Keratinocyte (primary cell): ENCODE measurements at regions not wholly inside any gene's neighbourhood (a gene's known extent, or its start where the extent isn't known, plus 50 kb on each side); places are given as distances from the start of the nearest gene placed in this dataset.

Experiments
- DNase-seq: peaks from one replicate; pipeline ENCODE4 v3.0.0-alpha.2; 2011; ENCODE audit warnings: low read depth, missing footprints, low spot score
- FAIRE-seq: peaks from 2 replicates; lab custom pipeline; 2011; peaks lifted over from hg19 to GRCh38; lab: Jason Lieb, UNC
- H2AFZ ChIP-seq: 2 replicates; pipeline ENCODE4 v1.6.0; 2012; ENCODE audit warnings: low read length, control low read depth, inconsistent platforms; ENCODE audit not compliant: control insufficient read depth
- H3K27ac ChIP-seq: 2 replicates; pipeline ENCODE4 v1.5.1; 2011; ENCODE audit warnings: low read length; ENCODE audit not compliant: control insufficient read depth, insufficient read depth
- H3K27me3 ChIP-seq: 3 replicates; pipeline ENCODE4 v1.6.0; 2011; ENCODE audit warnings: low read length; ENCODE audit not compliant: control insufficient read depth, insufficient read depth; ENCODE audit errors: extremely low read depth
- H3K36me3 ChIP-seq, 2 experiments: 2 replicates in 1 of 2; 3 replicates in 1 of 2; pipeline ENCODE4 v1.5.1; 2011; ENCODE audit warnings: low read length in 2 of 2, mild to moderate bottlenecking in 1 of 2; ENCODE audit not compliant: control insufficient read depth in 2 of 2, insufficient read depth in 2 of 2; ENCODE audit errors: extremely low read depth in 1 of 2
- H3K4me1 ChIP-seq: 3 replicates; pipeline ENCODE4 v1.5.1; 2011; ENCODE audit warnings: low read length; ENCODE audit not compliant: control insufficient read depth, insufficient read depth; ENCODE audit errors: extremely low read depth
- H3K4me2 ChIP-seq: 3 replicates; pipeline ENCODE4 v1.6.0; 2011; ENCODE audit warnings: low read depth, low read length; ENCODE audit not compliant: control insufficient read depth, insufficient read depth; ENCODE audit errors: extremely low read depth
- H3K4me3 ChIP-seq, 3 experiments: fragments of 200-600 bp in 1 of 3; sonication (generic) in 1 of 3; 2 replicates in 2 of 3; 3 replicates in 1 of 3; pipeline ENCODE4 v1.5.1; 2011 to 2016; ENCODE audit warnings: low read length in 3 of 3, mild to moderate bottlenecking in 3 of 3, control low read depth in 2 of 3, inconsistent platforms in 1 of 3, low read depth in 1 of 3, mixed read lengths in 1 of 3, mixed run types in 1 of 3, moderate library complexity in 1 of 3; ENCODE audit not compliant: control insufficient read depth in 2 of 3, insufficient read depth in 2 of 3; ENCODE audit errors: extremely low read depth in 1 of 3
- H3K79me2 ChIP-seq: 2 replicates; pipeline ENCODE4 v1.6.0; 2012; ENCODE audit warnings: low read length; ENCODE audit not compliant: control insufficient read depth, insufficient read depth
- H3K9ac ChIP-seq: 3 replicates; pipeline ENCODE4 v1.6.0; 2011; ENCODE audit warnings: low read length; ENCODE audit not compliant: control insufficient read depth, insufficient read depth; ENCODE audit errors: extremely low read depth
- H3K9me1 ChIP-seq: 3 replicates; pipeline ENCODE4 v1.6.0; 2011; ENCODE audit warnings: low read length; ENCODE audit not compliant: control insufficient read depth, insufficient read depth; ENCODE audit errors: extremely low read depth
- H3K9me3 ChIP-seq: 2 replicates; pipeline ENCODE4 v1.5.1; 2012; ENCODE audit warnings: low read depth, low read length; ENCODE audit not compliant: control insufficient read depth
- H4K20me1 ChIP-seq: 3 replicates; pipeline ENCODE4 v1.6.0; 2011; ENCODE audit warnings: low read length; ENCODE audit not compliant: control insufficient read depth, insufficient read depth; ENCODE audit errors: extremely low read depth
- EZH2 ChIP-seq: IDR thresholded peaks from one replicate; pipeline ENCODE4 v1.6.1; 2012; ENCODE audit warnings: inconsistent platforms, mild to moderate bottlenecking, low read length, moderate library complexity
- dilution Hi-C: fragments of 300-500 bp; cut with MboI; formaldehyde crosslinking; loops from one replicate; pipeline ENCODE4 v1.7.0; 2020; ENCODE audit warnings: low sequenced_read_pairs; ENCODE audit not compliant: extremely low pct_ligation_motif_present
- TF ChIP-seq, protein P1 (sequence below), 3 experiments: IDR thresholded peaks in 1 of 3; conservative IDR thresholded peaks in 1 of 3; optimal IDR thresholded peaks in 1 of 3; 2 replicates in 2 of 3; 3 replicates in 1 of 3; pipeline versions ENCODE3 to v1.5.1; 2011; ENCODE audit warnings: low read length in 3 of 3, mild to moderate bottlenecking in 3 of 3, moderate library complexity in 2 of 3, control low read depth in 1 of 3, inconsistent platforms in 1 of 3; ENCODE audit not compliant: insufficient read depth in 2 of 3; ENCODE audit errors: extremely low read depth in 1 of 3

DNA sequence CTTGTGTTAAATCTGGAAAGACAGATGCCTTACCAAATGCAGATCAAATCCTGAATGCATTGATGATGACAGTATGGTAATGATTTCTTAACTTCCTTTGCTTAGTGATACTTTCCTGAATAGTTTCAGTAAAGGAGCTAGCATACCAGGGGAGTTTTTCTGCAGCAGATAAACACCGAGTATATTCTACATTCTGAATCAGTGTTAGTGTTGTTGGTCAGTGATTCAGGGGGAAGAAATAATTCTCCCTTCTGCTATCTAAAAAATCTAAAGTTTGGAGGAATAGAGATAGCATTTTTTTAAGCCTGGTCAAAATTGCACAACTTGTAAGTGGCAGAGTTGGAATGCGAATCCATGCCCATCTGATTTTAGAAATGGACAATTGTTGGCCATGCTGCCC is 512.2 kb upstream of the MARCKS start:
- no peaks in the 10 kb centered on the region for H4K20me1 ChIP-seq
- no peak overlapping the region for H3K9ac ChIP-seq
- DNase-seq: no peak
- no peaks in the 10 kb centered on the region for H3K27me3 ChIP-seq
- no peak overlapping the region for H3K27ac ChIP-seq
- dilution Hi-C loops: no loop called here
- H3K4me3 ChIP-seq: no peak overlapping the region
- no peak overlapping the region for H3K4me2 ChIP-seq
- FAIRE-seq: no peak
- no peaks in the 10 kb centered on the region for H3K9me3 ChIP-seq
- TF ChIP-seq, protein P1, sequence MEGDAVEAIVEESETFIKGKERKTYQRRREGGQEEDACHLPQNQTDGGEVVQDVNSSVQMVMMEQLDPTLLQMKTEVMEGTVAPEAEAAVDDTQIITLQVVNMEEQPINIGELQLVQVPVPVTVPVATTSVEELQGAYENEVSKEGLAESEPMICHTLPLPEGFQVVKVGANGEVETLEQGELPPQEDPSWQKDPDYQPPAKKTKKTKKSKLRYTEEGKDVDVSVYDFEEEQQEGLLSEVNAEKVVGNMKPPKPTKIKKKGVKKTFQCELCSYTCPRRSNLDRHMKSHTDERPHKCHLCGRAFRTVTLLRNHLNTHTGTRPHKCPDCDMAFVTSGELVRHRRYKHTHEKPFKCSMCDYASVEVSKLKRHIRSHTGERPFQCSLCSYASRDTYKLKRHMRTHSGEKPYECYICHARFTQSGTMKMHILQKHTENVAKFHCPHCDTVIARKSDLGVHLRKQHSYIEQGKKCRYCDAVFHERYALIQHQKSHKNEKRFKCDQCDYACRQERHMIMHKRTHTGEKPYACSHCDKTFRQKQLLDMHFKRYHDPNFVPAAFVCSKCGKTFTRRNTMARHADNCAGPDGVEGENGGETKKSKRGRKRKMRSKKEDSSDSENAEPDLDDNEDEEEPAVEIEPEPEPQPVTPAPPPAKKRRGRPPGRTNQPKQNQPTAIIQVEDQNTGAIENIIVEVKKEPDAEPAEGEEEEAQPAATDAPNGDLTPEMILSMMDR (optimal IDR thresholded peaks at IDR 0.05 in 1 of 3, IDR thresholded peaks at IDR 0.05 in 1 of 3, conservative IDR thresholded peaks at IDR 0.05 in 1 of 3; ENCODE audit: extremely low read depth in 1 of 3, insufficient read depth in 2 of 3, low read length in 3 of 3): no peak
- no peak for TF ChIP-seq EZH2
- H3K79me2 ChIP-seq: no peaks in the 10 kb centered on the region
- no peak overlapping the region for H2AFZ ChIP-seq
- H3K9me1 ChIP-seq: no peaks in the 10 kb centered on the region
- H3K36me3 ChIP-seq: no peaks in the 10 kb centered on the region
- peaks cover 3% of the 10 kb centered on the region for H3K4me1 ChIP-seq

DNA sequence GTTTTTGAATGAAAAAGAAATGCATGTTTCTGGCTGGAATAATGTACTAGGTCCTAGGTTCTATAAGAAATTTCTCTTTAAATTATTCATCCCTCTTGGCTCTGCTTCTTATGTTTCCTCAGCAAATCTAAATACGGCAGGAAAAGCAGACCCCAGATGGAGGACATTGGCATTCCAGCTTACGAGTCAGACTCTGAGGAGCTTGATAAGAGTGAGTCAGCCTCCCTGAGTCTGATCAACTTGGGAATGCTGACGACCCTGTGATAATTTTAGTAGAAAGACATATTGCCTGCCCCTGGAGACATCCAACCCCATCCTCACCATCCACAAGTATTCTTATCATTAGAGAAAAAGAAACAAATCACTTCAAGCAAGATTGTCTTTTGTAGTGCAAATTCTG is 509.7 kb upstream of the MARCKS start:
- Histone ChIP-seq H3K9me3 (no peaks in the 10 kb centered on the region), H4K20me1 (no peaks in the 10 kb centered on the region), H3K9ac (no peak overlapping the region), H3K27ac (no peak overlapping the region), H3K36me3 (no peaks in the 10 kb centered on the region), H3K79me2 (no peaks in the 10 kb centered on the region), H2AFZ (no peak overlapping the region), H3K9me1 (no peaks in the 10 kb centered on the region), H3K4me2 (no peak overlapping the region), H3K27me3 (no peaks in the 10 kb centered on the region), H3K4me3 (no peak overlapping the region), H3K4me1 (peaks cover 25% of the 10 kb centered on the region)
- FAIRE-seq (no peak), DNase-seq (no peak)
- TF ChIP-seq EZH2: no peak
- TF ChIP-seq, protein P1 (optimal IDR thresholded peaks at IDR 0.05 in 1 of 3, IDR thresholded peaks at IDR 0.05 in 1 of 3, conservative IDR thresholded peaks at IDR 0.05 in 1 of 3; ENCODE audit: extremely low read depth in 1 of 3, insufficient read depth in 2 of 3, low read length in 3 of 3): no peak
- dilution Hi-C loops: no loop called here
